NCI-H2171 treated with DMSO at 0.1 percent for 48 hours (cell line): ENCODE measurements at regions not wholly inside any gene's neighbourhood (a gene's known extent, or its start where the extent isn't known, plus 50 kb on each side); places are given as distances from the start of the nearest gene placed in this dataset.

Source experiments
- DNase-seq: peaks from one replicate; lab custom pipeline; 2025; lab: John Stamatoyannopoulos, UW

DNA sequence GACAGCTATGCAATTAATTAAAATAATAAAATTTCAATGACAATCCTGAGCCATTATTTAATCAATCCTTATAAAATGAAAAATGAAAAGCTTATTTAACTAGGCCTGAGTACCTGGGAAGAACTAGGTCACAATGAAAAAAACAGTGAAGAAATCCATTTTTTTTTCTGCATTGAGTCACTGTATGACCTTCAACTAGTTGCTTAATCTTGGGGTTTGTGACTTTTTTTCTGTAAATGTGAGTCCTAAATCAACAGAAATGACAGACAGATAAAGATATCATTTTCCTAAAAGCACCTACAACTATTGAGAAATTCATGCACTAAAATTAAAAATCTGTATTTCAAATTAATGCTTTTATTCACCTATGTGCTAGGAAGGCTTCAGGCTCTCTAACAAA, 96.8 kb downstream of the TMEM26 start:
- no peak for DNase-seq

DNA sequence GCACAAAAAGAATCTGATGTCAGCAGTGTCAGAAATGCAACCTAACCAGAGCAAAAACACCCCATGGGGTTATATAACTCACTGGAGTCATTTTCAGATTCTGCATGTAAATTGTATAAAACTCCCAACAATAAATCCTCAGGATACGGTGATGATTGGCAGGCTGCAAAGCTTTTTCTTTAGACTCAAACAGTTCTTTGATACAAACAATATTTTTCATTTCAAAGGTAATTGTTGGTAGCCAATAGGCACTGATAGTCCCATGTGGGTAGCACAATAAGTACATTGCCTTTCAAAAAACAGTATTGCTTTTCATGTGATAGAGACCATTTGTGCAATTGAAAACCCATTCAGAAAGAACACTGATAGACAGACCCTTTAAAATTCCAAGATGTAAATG, 98.0 kb downstream of the TMEM26 start:
- no peak for DNase-seq

DNA sequence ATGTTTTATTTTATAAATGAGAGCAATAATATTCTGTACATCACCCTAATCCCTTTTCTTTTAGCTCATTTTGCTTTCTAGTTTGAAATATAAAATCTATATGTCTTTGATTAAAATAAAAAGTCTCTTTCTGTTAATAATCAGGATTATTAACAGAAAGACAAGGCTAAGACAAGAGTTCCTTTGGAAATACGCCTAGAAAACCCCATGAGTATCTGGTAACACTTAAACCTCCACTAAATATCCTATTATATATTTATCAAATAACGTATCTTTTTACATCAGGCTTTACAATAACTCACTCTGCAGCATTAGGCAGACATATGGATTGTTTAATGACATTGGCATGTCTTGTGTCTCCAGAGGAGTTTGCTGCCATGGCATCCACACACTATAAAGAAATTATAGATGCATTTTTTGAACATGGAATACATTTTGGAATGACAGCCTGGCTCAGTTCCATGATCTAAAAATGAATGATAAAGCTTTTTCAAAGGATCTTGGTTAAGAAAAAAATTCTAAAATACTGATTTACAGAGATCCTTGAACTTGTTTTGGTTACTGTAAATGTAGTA, 98.7 kb downstream of the TMEM26 start:
- peak; percentile 5 for DNase-seq

DNA sequence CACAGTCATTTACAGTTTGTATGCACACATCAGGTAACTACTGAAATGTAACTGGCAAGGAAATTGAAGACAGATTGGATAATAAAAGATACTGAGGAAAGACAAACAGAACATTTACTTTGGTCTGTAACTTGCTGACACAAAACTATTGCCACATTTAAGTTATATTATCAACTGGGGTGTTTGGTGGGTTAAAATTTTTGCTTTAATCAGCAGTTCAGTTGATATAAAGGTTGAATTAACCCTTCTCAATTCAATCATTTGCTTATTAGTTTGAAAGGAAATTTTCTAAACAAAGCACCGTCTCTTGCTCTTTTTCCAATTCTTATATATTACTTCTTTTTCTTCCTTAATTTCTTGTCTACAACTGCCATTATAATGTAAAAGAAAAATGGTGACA, 102.4 kb downstream of the TMEM26 start:
- no peak for DNase-seq

DNA sequence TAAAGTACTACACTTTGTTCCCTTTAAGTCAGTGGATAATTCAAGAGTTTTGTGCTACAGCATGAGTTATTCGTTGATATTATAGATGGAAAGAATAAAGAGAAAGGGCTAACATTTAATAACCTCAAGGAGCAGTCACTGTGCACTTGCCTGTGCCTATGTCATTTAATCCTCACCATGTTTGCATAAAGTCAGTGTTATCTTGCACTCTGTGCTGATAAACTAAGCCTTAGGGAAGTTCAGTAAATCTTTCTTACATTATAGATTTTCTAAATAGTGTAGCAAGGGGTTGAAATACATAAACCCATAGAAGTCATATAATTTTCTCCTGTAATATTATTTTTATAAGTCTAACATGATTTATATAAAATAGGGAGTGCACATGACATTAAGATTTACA, 103.1 kb downstream of the TMEM26 start:
- DNase-seq = no peak

DNA sequence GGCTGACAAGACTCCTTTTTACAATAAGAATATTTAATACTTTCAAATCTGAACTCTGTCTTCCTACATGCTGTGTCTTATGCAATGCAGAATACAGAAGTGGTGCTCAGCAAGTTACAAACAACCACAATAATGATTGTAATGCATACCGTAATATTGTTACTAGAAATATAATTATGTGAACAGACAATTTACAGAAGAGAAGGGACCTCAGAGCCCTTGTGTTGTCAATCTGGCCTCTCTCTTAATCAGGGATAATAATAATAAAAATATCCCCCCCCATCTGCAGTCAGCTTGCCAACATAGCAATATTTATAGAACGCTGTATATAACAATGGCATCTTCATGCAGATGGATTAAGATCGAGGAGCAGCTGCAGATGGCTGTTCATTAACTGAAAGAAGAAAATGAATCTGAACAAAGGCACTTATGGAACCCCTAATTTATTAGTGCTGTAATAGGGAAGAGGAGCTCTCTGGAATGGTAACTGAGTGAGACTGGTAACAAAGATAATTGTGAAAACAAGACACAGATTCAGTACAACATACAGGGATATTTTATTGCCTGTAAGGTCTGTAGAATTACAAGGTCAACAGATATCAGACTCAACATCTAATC, 106.3 kb downstream of the TMEM26 start:
- peak; percentile 34 for DNase-seq

DNA sequence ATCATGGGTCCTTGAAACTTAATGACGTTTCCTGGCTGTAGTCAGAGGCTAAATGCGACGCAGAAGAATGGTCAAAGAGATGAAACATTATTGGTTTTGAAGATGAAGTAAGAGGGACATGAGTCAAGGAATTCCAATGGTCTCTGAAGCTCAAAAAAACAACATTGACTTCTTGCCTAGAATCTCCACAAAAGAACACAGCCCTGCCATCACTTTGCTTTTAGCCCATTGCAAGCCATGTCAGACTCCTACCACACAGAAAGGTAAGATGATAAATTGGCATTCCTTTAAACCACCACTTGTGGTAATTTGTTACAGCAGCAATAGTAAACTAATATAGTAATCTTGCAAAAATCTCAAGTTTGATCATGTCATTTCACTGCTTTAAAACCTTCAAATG, 109.4 kb downstream of the TMEM26 start:
- no peak for DNase-seq

DNA sequence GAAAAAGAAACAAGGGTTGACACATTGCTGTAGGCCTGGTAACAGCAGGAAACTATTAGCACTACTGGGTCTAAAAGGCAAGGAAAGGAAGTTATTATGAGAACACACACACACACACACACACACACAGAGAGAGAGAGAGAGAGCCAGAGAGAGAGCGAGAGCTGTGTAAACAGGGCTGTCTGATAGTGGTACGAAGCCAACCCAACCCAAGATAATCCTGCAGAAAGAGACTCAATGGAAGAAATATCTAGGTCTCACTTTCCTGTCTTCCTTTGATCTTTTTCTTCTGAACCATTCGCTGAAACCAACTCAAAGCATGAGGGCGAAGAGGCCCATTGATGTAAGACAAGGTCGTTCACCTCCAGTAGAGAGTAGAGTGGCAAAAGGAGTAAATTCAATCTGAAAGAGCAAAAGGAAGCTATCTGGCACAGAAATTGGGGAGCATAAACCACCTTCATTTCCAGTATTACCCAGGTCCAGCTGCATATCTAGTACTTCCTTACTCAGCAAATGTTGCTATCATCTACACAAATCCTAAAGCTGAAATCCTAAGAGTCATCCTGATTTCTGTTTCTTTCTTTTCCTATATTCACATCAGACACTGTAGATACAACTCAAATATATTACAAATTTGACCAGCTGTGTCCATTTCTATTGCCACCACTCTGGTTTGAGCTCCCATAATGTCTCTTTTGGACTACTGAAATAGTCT, 110.2 kb downstream of the TMEM26 start:
- DNase-seq = no peak

DNA sequence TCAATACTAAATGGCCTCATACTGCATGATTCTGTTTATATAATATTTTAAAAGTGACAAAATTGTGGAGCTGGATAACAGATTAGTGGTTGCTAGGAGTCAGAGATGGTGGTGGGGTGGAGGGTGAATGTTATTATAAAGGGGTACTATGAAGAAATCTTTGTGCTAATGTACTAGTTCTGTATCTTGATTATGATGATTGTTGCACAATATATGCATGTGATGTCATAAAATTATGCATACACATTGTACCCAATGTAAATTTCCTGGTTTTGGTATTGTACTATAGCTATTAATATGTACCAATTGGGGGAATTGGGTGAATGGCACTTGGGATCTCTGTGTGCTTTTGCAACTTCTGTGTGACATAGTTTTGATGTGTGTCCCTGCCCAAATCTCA, 112.2 kb downstream of the TMEM26 start:
- DNase-seq = no peak

DNA sequence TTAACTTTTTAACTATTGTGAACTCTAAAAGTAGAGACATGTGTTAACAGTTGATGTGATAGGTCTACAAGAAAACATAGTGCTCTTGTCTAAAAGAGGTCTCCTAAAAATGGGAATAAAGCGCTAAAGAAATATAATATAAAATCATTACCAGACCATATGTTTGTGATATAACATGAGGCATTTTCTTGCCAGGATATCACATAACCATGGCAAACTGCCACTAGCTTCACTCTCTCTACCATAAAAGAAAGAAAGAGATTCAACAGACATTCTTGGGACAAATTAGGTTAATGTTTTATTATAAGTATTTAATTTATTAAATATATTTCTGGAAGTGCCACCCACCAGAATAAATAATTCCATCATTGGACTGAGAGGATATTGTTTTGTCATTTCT, 115.0 kb downstream of the TMEM26 start:
- DNase-seq = peak; percentile 83

DNA sequence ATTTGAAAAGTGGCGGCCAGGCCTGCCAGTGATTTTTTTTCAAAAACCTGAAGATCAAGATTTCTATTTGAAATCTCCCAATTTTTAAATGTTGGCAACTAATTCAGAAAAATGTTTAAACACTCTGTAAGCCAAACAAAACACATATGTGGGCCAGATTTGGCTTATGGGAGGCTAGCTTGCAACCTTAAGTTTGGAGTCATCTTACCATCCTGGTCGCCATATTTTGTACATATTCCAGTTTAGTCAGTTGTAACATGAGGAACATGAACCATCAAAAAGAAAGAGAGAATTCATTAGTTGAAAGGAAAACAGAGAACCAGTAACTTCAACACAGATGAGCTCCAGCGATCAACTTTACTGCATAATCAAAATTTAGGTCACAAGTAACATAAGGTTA, 115.4 kb downstream of the TMEM26 start:
- DNase-seq = peak; percentile 83

DNA sequence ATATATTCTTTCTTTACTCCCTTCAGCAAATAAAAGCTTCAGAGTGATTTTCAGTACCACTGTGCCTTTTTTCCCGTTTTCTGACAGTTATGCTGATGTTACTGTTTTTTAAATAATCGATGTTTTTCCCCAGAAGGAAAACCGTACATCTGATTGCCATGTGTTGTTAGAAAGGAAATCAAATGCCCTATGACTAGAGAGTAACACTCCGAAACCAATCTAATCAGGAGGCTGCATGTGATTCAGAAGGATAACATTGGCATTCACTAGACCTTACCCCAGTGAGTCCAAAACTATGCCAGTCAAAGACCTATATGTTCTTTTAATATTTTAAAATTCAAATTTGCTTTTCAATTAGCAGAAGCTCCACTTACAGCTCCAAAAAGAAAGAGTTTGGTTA, 116.3 kb downstream of the TMEM26 start:
- DNase-seq = no peak

DNA sequence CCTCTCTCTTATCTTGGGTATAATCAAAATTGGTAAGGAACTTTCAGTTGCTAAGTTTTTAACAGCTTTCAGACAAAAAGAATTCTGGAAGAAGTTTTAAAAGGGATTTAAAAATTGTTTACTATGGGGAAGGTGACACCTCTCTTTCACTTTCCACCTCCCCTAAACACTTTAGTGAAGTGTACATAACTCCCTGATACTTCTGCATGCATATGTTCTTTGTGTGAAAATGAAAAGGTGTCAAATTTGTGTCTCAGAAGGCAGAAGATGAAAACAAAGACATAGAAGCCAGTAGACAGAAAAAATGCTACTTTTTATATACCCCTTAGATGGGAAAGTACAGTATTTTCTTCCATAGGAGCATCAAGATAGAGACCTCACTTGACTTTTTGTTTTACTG, 117.8 kb downstream of the TMEM26 start:
- no peak for DNase-seq

DNA sequence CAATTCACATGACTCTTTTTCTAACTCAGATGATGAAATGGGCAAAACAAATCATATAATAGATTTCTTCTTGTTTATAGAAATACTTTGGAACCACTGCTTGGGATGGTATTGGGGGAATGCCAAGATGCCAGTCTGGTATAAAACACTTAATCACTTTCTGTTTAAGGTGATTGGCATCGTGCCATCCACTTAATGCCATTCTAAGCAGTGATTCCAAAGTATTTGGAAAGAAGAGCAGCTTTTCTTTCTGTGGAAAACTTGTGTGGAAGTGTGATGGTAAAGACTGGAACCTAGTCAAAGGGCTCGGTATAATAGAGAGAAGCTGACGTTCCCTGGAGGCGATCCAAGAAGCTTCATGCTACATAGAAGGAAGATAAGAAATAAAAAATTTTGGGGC, 120.6 kb downstream of the TMEM26 start:
- DNase-seq = peak; percentile 51

DNA sequence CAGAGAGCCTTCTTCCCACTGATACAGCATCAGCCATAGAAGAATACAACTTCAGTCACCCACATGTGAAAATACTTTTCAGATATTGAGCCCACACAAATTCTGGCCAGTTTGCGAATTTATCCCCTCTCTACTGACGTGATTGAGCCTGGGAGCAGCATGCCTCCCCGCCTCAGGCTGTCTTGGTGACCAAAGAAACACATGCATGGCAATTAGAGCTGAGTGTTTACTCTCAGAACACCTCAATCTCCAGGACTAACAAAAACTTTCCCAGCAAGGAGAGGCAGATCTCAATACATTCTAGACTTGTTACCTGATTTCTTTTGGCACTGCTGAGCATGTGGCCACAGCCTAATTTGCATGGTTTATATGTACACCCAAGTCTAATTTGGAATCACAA, 122.5 kb downstream of the TMEM26 start:
- DNase-seq = no peak

DNA sequence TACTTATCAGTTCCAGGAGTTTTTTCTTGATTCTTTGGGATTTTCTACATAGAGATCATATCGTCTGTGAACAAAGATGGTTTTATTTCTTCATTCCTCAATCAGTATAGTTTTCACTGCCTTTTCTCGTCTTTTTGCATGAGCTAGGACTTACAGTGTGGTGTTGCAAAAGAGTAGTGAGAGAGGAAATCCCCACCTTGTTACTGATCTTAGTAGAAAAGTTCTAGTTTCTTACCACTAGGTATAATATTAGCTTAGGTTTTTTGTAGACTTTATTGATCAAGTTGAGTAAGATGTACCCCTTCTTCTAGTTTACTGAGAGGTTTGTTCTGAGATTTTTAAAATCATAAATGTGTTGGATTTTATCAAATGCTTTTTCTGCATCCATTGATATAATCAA, 123.3 kb downstream of the TMEM26 start:
- no peak for DNase-seq

DNA sequence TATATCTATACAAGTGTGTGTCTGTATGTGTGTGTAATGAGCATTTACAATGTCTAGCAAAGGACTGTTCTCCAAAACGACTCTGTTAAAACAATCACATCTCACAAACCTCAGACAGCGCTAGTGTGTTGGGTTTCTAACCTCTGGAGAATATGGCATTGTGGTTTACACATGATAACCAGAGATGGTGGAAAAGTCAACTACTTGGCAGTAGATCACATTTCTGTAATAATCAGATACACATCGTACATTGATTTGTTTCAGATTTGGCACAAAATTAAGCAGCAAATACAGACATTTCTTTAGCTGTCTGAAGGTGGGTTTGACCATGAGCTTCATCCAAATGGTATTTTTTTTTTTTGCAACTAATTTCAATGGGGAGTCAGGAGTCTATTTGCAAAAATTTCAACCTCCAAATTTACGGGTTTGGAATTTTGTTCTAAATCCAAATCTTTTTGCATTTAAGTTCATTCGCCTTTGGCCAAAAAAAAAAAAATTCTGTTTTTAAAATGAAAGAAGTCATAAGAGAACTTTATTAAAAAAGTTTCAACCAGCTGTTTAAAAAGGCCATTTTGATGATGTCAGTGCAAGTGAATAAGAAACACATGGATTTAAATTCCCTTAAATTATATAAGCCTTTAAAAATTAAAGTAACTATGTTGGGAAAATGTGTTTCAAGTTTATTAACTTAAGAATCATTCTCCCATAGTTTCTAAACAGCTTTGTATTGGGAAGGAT, 127.8 kb downstream of the TMEM26 start:
- no peak for DNase-seq

DNA sequence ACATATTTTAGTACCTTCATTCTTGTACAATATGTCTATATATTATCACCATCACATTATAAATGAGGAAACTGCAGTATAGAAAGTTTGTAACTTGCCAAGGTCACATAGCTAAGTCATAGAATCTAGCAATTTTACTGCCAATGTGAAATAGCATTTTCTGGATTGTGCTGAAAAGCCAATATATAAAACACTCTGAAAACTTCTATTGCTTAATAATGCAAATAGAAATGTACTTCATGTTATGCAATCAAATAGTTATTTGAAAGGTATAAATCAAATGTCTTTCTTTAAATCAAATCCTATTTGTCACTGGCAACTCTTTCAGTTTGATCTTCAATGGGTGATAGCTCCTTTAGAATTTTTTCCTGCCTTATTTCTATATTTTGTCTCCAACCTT, 129.5 kb downstream of the TMEM26 start:
- no peak for DNase-seq

DNA sequence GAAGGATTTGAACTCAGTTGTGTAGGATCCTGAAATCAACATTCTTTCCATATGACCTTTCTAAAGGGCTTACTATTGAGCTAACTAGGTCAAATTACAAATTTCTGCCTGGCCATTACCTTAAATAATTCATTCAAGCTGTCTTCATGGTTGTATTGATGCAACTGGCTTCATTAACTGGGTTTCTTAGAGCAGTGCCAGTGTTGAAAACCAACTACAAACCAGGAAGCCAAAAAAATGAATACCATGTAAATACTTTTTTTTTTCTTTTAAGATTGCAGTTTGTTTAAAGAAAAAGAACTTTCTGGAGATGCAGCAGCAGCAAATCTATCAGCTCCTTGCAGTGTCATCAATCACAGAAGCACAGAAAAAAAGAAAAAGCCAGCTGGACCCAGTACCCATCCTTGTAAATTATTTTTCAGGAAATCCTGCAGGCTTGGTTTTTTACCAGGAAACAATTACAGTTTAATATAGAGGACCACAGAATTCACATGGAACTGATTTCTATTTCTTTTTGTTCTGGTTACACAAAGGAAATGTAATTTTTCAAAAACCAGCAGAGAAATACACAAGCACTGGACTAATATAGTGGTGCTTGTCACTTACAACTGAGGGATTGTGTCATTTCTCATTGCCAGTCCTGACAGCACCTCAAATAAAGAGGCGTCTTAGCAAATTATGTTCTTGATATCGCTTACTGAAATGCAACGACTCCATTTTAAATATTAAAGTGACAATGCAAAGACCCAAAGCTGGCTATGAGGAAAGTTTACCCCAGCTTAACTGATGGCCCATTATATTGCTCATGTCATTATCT, 131.9 kb downstream of the TMEM26 start:
- no peak for DNase-seq

DNA sequence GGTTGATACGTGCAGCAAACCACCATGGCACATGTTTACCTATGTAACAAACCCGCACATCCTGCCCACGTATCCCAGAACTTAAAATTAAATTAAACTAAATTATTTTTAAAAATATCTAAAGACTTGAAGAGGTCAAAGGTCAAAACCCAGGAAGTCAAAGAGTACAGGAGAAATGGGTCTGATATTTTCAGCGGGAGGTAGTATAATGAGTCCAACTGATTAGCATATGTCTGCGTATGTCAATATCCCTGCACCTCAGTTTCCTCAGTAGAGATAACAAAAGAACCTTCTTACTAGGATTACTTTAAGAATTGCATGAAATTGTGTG, 133.0 kb downstream of the TMEM26 start:
- DNase-seq = no peak

DNA sequence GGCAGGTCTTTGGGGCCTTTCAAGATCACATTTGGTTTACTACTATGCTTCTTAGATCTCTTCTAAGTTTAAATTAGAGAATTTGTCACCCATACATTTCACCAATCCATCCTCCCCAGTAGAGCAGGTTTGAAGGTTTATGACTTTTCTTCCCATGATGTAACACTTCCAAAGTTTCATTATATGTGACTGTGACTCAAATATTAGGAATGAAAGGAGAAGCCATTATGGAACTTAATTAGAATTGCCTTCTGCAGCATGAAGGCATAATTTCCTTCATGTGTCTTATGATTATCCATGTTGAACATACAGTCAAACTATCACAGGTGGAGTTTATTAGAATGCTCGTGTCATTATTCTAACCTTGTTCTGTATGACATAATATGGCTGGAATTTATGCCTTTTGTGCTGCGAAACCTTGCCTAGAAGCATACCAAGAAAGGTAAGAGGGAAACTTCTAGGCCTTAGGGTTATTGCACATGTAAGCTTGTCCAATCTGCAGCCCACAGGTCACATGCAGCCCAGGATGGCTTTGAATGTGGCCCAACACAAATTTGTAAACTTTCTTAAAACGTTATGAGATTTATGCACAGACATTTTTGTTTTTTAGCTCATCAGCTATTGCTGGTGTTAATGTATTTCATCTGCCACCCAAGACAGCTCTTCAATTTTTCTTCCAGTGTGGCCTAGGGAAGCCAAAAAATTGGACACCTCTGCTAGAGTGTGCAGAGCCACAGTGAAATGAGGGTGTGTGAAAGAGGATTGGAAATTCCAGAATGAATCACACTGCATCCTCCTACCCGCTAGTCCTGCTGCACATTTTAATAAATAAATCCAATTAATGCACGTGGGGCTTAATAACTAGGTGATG, 133.6 kb downstream of the TMEM26 start:
- no peak for DNase-seq
